HG03135 (cell line): ENCODE measurements at regions not wholly inside any gene's neighbourhood (a gene's known extent, or its start where the extent isn't known, plus 50 kb on each side); places are given as distances from the start of the nearest gene placed in this dataset.
"Not testable (repeated sequence)": the region's sequence is repeated elsewhere in the genome, so short reads cannot be mapped to it uniquely, and the experiment has no call there.

Source experiments
- ATAC-seq: cut with Tn5 transposase; IDR thresholded peaks from one replicate; pipeline ENCODE4 v1.9.1; 2021; ENCODE audit warnings: mild to moderate bottlenecking, moderate library complexity; ENCODE audit not compliant: unreplicated experiment

DNA sequence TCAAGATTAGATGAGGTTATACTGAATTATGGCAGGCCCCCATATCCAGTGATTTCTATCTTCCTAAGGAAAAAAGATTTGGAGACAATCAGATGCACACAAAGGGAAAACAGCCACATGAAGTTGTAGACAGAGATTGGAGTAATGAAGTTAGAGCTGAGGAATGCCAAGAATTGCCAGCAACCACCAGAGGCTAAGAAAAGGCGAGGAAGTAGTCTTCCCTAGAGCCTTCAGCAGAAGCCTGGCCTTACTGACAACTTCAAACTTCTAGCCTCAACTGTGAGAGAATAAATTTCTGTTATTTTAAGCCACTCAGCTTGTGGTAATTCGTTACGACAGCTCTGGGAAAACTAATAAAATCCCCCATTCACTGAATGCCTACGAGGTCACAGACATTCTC is 473.9 kb downstream of the COL12A1 start:
- no peak for ATAC-seq

- ATAC-seq = no peak
Observed at GRCh38 chr6:74731204-74731603, 474.6 kb downstream of the COL12A1 start.

DNA sequence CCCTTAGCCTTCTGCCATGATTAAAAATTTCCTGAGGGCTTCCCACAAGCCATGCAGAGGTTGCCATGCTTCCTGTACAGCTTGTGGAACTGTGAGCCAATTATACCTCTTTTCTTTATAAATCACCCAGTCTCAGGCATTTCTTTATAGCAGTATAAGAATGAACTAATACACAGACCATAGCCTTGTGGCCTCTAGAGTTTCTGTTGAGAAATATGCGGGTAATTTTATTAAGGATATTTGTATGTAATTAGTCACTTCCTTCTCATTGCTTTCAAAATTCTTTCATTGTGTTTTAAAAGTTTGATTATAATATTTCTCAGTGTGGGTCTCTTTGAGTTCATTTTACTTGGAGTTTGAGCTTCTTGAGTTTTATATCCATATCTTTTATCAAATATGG is 484.9 kb downstream of the COL12A1 start:
- no peak for ATAC-seq

DNA sequence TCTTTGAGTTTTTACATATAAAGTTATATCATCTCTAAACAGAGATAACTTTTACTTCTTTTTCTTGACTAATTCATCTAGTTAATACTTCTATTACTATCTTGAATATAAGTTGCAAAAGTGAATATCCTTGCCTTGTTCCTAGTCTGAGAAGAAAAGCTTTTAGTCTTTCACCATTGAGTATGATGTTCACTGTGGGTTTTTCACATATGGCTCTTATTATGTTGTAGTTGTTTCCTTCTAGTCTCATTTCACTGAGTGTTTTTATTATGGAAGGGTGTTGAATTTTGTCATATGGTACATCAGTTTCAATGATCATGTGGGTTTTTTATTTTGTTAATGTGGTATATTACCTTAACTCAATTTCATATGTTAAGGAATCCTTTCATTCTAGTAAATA is 488.3 kb downstream of the COL12A1 start:
- no peak for ATAC-seq

GRCh38 chr6:74715355-74716085 is 490.3 kb downstream of the COL12A1 start:
- no peak for ATAC-seq

DNA sequence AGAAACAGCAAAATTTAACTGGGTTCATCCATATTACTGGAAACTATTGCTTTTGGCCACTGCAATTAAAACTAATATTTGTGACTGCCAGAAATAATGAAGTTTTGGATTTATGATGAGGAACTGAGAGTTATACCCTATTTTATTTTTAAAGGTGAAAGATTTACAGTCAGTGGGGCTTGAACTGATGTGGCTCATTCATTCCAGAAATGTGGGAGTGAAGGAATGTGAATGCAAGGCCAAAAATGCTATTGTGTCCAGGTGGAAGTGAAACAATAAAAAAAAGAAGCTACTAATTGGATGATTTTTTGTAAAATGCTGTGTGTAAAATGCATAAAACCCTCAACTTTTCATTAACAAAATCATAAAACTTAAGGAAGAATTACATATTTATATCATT is 491.9 kb downstream of the COL12A1 start:
- no peak for ATAC-seq

DNA sequence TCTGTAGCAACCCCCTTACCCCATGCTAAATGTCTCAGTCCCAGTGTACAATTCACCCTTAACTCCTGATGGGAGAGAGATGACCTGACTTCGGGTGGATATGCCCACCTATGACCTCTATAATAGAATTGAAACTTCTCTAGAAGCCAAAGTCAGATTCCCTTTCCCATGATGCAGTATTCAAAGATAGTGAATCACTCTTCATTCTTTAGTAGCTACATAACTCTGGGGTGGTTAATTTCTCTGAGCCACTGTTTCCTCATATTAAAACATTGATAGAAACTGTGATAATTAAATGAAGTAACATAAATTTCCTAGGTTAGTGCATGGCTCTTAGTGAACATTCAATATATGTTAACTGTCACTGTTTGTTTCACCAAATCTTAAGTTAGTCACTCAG is 500.4 kb downstream of the COL12A1 start:
- no peak for ATAC-seq

- ATAC-seq = not testable (repeated sequence)
Observed at GRCh38 chr6:74704540-74704939, 501.3 kb downstream of the COL12A1 start.

DNA sequence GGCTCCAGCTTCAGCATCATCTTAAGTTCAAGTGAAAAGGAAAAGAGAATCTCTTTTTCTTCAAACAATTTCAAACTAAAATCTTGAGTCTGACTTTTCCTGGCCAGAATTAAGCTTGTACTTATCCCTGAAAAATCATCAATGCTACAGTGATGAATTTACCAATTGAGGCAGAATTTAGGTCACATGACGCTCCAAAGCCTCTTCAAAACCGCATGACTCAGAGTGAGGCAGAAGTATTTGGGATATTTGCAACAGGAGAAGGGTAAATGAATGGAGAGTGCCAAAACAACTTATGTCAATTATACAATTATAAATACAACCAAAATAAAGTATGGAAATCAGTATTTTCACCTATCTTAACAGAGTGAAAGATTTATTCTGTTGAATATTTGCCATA is 515.5 kb downstream of the COL12A1 start:
- ATAC-seq = no peak

GRCh38 chr6:74689601-74690000 is 516.3 kb downstream of the COL12A1 start:
- no peak for ATAC-seq

- ATAC-seq = no peak
Observed at GRCh38 chr6:74677463-74677862, 528.4 kb downstream of the COL12A1 start.

GRCh38 chr6:74676906-74677305 is 528.9 kb downstream of the COL12A1 start:
- ATAC-seq = no peak

DNA sequence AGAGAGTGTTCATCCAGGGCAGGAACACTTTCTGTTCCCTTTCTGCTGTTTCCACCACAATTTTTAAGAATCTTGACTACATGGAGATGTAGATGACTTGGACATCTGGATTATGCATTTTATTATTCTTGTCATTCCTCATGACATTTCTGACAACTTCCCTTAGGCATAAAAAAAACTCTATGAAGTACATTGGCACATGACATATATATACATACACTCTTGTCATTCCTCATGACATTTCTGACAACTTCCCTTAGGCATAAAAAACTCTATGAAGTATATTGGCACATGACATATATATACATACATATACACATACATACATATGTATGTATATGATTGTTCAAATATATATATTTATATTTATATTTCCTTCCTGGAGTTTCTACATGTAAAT is 531.5 kb downstream of the COL12A1 start:
- no peak for ATAC-seq

GRCh38 chr6:74671558-74672025 is 534.3 kb downstream of the COL12A1 start:
- no peak for ATAC-seq

GRCh38 chr6:74658391-74658790 is 547.5 kb downstream of the COL12A1 start:
- no peak for ATAC-seq

DNA sequence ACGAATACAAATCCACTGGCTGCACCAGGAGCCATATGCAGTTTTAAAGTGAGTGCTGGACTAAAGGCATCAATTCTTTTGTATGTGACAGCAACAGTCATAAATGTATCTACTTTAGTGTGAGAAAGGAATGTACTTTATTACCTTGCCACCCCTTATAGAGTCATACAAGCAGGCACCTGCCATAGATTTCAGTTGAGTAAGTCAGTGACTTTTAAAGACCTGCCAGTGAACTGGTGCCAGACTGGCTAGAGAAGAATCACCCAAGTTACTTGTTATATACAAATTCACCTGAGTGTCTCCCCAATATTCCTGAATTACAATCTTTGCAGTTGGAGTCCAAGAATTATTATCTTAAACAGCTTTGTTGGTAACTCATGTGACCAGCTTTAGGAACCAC is 547.9 kb downstream of the COL12A1 start:
- ATAC-seq = no peak

DNA sequence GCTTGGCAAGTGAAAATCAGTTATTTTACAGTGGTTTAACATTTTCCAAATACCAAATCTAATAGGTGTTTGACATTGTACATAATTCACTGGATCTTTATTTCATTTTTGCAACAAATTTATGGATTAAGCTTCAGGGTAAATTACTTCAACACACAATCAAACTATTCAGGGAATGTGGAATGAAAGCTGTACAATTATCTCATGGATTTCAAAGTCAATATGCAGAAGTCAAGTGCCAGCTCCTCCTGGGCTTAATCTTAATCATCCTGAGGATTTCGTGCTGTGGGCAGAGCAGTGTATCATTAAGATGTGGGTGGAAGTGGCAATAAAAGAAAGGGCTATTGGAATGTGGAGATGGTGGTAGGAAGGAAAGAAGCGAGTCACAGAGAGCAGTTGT is 548.8 kb downstream of the COL12A1 start:
- ATAC-seq = no peak

- ATAC-seq = no peak
Observed at GRCh38 chr6:74656453-74656852, 549.4 kb downstream of the COL12A1 start.

DNA sequence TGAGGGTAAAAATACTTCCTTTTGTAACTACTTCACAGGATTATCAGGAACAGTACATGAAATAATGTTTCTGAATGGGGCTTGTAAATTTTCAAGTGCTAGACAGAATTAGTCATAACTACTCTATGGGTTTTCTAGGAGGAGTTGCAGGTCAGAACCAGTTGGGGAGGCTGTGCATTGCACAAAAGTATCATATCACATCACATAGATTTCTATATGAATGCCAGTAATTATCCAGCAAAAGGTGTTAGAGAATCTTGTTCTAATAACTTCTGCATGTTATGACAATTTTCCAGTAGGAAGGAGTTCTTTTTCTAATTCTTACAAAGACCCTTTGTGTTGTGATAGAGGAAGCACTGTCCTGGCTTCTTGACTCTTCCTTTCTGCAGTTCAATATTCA is 551.6 kb downstream of the COL12A1 start:
- ATAC-seq = no peak

DNA sequence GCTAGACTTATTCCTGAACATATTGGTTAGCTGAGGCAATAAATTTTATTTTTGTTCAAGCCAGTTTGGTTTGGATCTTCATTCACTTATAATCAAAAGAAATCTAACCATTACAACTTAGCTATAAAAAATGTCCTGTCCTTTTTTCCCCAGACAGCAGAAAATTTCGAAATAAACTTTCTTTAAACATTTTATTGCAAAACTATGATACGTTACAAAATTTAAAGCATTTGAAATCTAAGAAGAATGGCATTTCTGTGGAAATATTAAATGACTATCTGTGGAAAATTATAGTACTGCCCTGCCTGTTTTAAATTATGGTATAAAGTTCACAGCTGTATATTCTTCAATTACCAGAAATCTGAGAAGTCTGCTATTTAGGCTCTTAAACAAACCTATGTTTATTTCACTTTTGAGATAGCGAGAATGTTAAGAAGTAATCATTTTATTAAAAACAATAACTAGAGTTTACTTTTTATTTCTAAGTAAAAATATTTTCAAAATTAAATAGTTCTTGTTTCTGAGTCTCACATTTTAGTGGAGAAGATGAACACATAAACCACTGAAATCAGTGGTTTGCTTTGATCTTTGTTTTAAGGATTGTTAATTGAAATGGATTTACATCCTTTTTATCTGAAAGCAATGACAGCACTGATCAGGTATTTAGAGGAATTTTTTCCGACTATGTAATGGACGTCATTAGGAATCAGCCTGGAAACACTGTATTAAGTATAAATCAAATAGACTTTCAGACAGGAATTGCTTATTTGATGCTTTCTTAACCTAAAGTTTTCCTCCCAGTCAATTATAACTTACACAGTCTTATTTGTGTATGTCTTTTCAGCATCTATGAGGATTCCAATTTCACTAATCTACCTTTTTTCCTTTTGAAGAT is 553.7 kb downstream of the COL12A1 start:
- ATAC-seq = no peak

GRCh38 chr6:74650668-74651067 is 555.2 kb downstream of the COL12A1 start:
- ATAC-seq = no peak

- no peak for ATAC-seq
Observed at GRCh38 chr6:74646461-74646860, 559.4 kb downstream of the COL12A1 start.
